ENCODE measurements at regions not wholly inside any gene's neighbourhood (a gene's known extent, or its start where the extent isn't known, plus 50 kb on each side); places are given as distances from the start of the nearest gene placed in this dataset.

- H3K9ac ChIP-seq (ENCODE audit: control insufficient read depth, extremely low read depth, insufficient read depth, low read length): no peak overlapping the region
- H3K27ac ChIP-seq (ENCODE audit: control insufficient read depth, insufficient read depth, low read length): no peak overlapping the region
- H3K27me3 ChIP-seq (ENCODE audit: control insufficient read depth, extremely low read depth, insufficient read depth, low read length): no peaks in the 10 kb centered on the region
- H3K4me3 ChIP-seq (ENCODE audit: control insufficient read depth in 2 of 3, extremely low read depth in 1 of 3, insufficient read depth in 2 of 3, low read depth in 1 of 3, low read length in 3 of 3): no peak overlapping the region
- H3K9me3 ChIP-seq (ENCODE audit: control insufficient read depth, low read depth, low read length): no peaks in the 10 kb centered on the region
- H3K4me1 ChIP-seq (ENCODE audit: control insufficient read depth, extremely low read depth, insufficient read depth, low read length): no peaks in the 10 kb centered on the region
- no peaks in the 10 kb centered on the region for H3K36me3 ChIP-seq (ENCODE audit: control insufficient read depth in 2 of 2, extremely low read depth in 1 of 2, insufficient read depth in 2 of 2, low read length in 2 of 2)
- dilution Hi-C loops (cut with MboI; ENCODE audit: extremely low pct_ligation_motif_present, low sequenced_read_pairs): no loop called here
- FAIRE-seq (no peak), DNase-seq (ENCODE audit: low read depth, low spot score) (no peak)
- no peaks in the 10 kb centered on the region for H3K9me1 ChIP-seq (ENCODE audit: control insufficient read depth, extremely low read depth, insufficient read depth, low read length)
- no peaks in the 10 kb centered on the region for H4K20me1 ChIP-seq (ENCODE audit: control insufficient read depth, extremely low read depth, insufficient read depth, low read length)
- H2AFZ ChIP-seq (ENCODE audit: control insufficient read depth, low read length): no peak overlapping the region
- H3K4me2 ChIP-seq (ENCODE audit: control insufficient read depth, extremely low read depth, insufficient read depth, low read depth, low read length): no peak overlapping the region
- no peaks in the 10 kb centered on the region for H3K79me2 ChIP-seq (ENCODE audit: control insufficient read depth, insufficient read depth, low read length)
- TF ChIP-seq EZH2 (IDR thresholded peaks at IDR 0.05; ENCODE audit: low read length) (no peak), CTCF (optimal IDR thresholded peaks at IDR 0.05 in 1 of 3, IDR thresholded peaks at IDR 0.05 in 1 of 3, conservative IDR thresholded peaks at IDR 0.05 in 1 of 3; ENCODE audit: extremely low read depth in 1 of 3, insufficient read depth in 2 of 3, low read length in 3 of 3) (no peak)
These were observed 127.8 kb upstream of the FMN2 start for GRCh38 chr1:239963856-239964255.

- Histone ChIP-seq H2AFZ (ENCODE audit: control insufficient read depth, low read length) (no peak overlapping the region), H3K4me3 (ENCODE audit: control insufficient read depth in 2 of 3, extremely low read depth in 1 of 3, insufficient read depth in 2 of 3, low read depth in 1 of 3, low read length in 3 of 3) (no peak overlapping the region), H3K4me1 (ENCODE audit: control insufficient read depth, extremely low read depth, insufficient read depth, low read length) (no peaks in the 10 kb centered on the region), H3K9ac (ENCODE audit: control insufficient read depth, extremely low read depth, insufficient read depth, low read length) (no peak overlapping the region), H3K27me3 (ENCODE audit: control insufficient read depth, extremely low read depth, insufficient read depth, low read length) (no peaks in the 10 kb centered on the region), H3K27ac (ENCODE audit: control insufficient read depth, insufficient read depth, low read length) (no peak overlapping the region), H3K4me2 (ENCODE audit: control insufficient read depth, extremely low read depth, insufficient read depth, low read depth, low read length) (no peak overlapping the region), H3K36me3 (ENCODE audit: control insufficient read depth in 2 of 2, extremely low read depth in 1 of 2, insufficient read depth in 2 of 2, low read length in 2 of 2) (no peaks in the 10 kb centered on the region), H3K79me2 (ENCODE audit: control insufficient read depth, insufficient read depth, low read length) (no peaks in the 10 kb centered on the region), H3K9me3 (ENCODE audit: control insufficient read depth, low read depth, low read length) (no peaks in the 10 kb centered on the region), H4K20me1 (ENCODE audit: control insufficient read depth, extremely low read depth, insufficient read depth, low read length) (no peaks in the 10 kb centered on the region), H3K9me1 (ENCODE audit: control insufficient read depth, extremely low read depth, insufficient read depth, low read length) (no peaks in the 10 kb centered on the region)
- DNase-seq (ENCODE audit: low read depth, low spot score) (no peak), FAIRE-seq (no peak)
- TF ChIP-seq EZH2 (IDR thresholded peaks at IDR 0.05; ENCODE audit: low read length): no peak
- TF ChIP-seq CTCF (optimal IDR thresholded peaks at IDR 0.05 in 1 of 3, IDR thresholded peaks at IDR 0.05 in 1 of 3, conservative IDR thresholded peaks at IDR 0.05 in 1 of 3; ENCODE audit: extremely low read depth in 1 of 3, insufficient read depth in 2 of 3, low read length in 3 of 3): peak; percentile 61 to 75 (median 67)
- dilution Hi-C loops (cut with MboI; ENCODE audit: extremely low pct_ligation_motif_present, low sequenced_read_pairs): no loop called here
These were observed 115.3 kb upstream of the FMN2 start for GRCh38 chr1:239976130-239976968.

Measured in keratinocyte (primary cell).